WTC11 (cell line): ENCODE measurements at regions not wholly inside any gene's neighbourhood (a gene's known extent, or its start where the extent isn't known, plus 50 kb on each side); places are given as distances from the start of the nearest gene placed in this dataset.

Experiments
- ATF2 ChIP-seq: sonication (generic); formaldehyde crosslinking; IDR thresholded peaks from 2 replicates; pipeline ENCODE4 v1.8.1; 2022; ENCODE audit warnings: low read depth, missing genetic modification reagents, borderline replicate concordance
- CTCF ChIP-seq: fragments of 200-600 bp; IDR thresholded peaks from 2 replicates; pipeline ENCODE4 v1.8.0; 2022; ENCODE audit warnings: antibody characterized with exemption
- ELF4 ChIP-seq: sonication (generic); formaldehyde crosslinking; IDR thresholded peaks from 2 replicates; pipeline ENCODE4 v1.8.1; 2022; ENCODE audit warnings: low read depth, mild to moderate bottlenecking, moderate library complexity, missing genetic modification reagents
- MAX ChIP-seq: sonication (generic); formaldehyde crosslinking; IDR thresholded peaks from 2 replicates; pipeline ENCODE4 v1.8.0; 2022; ENCODE audit warnings: mild to moderate bottlenecking, missing genetic modification reagents
- NFATC4 ChIP-seq: fragments of 250-450 bp; sonication (Bioruptor Pico); IDR thresholded peaks from 2 replicates; pipeline ENCODE4 v1.9.0; 2021; ENCODE audit warnings: mild to moderate bottlenecking
- NFE2L1 ChIP-seq: sonication (generic); formaldehyde crosslinking; IDR thresholded peaks from 2 replicates; pipeline ENCODE4 v1.8.1; 2023; ENCODE audit warnings: missing genetic modification reagents
- SP1 ChIP-seq: sonication (generic); formaldehyde crosslinking; conservative IDR thresholded peaks from 2 replicates; pipeline ENCODE4 v1.8.1; 2022; ENCODE audit warnings: missing genetic modification reagents
- ZNF121 ChIP-seq: sonication (generic); formaldehyde crosslinking; IDR thresholded peaks from 2 replicates; pipeline ENCODE4 v1.8.0; 2023; ENCODE audit warnings: missing genetic modification reagents
- ZNF232 ChIP-seq: sonication (generic); formaldehyde crosslinking; IDR thresholded peaks from 2 replicates; pipeline ENCODE4 v1.8.0; 2022; ENCODE audit warnings: mild to moderate bottlenecking, missing genetic modification reagents

- no peak for TF ChIP-seq NFATC4 (CRISPR knock-in tag)
- TF ChIP-seq ZNF232: no peak
- no peak for TF ChIP-seq MAX (CRISPR knock-in tag)
- TF ChIP-seq ELF4: no peak
- no peak for TF ChIP-seq NFE2L1 (CRISPR knock-in tag)
- no peak for TF ChIP-seq CTCF
- TF ChIP-seq SP1: no peak
- TF ChIP-seq ATF2 (CRISPR knock-in tag): no peak
- no peak for TF ChIP-seq ZNF121
Measured at GRCh38 chr14:106841701-106842100, 1315.3 kb downstream of the TMEM121 start.
